ENCODE measurements at regions not wholly inside any gene's neighbourhood (a gene's known extent, or its start where the extent isn't known, plus 50 kb on each side); places are given as distances from the start of the nearest gene placed in this dataset.

DNA sequence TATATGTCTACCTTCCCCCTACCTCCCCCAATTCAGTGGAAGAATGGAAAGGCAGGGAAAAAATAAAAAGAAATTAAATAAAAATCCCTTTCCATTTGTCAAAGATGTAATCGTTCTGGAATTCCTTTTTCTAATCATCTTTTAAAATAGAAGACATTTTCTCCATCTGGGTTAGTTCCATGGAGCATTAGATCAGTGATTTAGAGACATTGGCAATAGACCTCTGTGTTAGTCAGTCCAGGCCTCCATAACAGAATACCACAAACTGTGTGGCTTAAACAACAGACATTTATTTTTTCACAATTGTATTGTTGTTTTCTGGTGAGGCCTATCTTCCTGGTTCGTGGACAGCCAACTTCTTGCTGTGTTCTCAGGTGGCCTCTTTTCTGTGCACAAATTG, 516.6 kb upstream of the DAB2 start:
- H3K27ac ChIP-seq (ENCODE audit: low read depth in 2 of 2, low read length in 2 of 2): no peak overlapping the region
- DNase-seq: no peak
- TF ChIP-seq, protein P1, sequence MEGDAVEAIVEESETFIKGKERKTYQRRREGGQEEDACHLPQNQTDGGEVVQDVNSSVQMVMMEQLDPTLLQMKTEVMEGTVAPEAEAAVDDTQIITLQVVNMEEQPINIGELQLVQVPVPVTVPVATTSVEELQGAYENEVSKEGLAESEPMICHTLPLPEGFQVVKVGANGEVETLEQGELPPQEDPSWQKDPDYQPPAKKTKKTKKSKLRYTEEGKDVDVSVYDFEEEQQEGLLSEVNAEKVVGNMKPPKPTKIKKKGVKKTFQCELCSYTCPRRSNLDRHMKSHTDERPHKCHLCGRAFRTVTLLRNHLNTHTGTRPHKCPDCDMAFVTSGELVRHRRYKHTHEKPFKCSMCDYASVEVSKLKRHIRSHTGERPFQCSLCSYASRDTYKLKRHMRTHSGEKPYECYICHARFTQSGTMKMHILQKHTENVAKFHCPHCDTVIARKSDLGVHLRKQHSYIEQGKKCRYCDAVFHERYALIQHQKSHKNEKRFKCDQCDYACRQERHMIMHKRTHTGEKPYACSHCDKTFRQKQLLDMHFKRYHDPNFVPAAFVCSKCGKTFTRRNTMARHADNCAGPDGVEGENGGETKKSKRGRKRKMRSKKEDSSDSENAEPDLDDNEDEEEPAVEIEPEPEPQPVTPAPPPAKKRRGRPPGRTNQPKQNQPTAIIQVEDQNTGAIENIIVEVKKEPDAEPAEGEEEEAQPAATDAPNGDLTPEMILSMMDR (IDR thresholded peaks at IDR 0.05; ENCODE audit: borderline replicate concordance, extremely low read depth, insufficient read depth): no peak
- H3K4me1 ChIP-seq (ENCODE audit: control insufficient read depth in 2 of 3, insufficient read depth in 2 of 3, low read depth in 1 of 3, low read length in 3 of 3): no peaks in the 10 kb centered on the region
- no peaks in the 10 kb centered on the region for H3K27me3 ChIP-seq (ENCODE audit: control insufficient read depth, insufficient read depth, low read length)
- FAIRE-seq: no peak
- no peak overlapping the region for H3K4me3 ChIP-seq (ENCODE audit: low read length in 3 of 3)
- intact Hi-C loops (cut with DNase I): no loop called here
- no peaks in the 10 kb centered on the region for H3K9me3 ChIP-seq (ENCODE audit: control insufficient read depth in 2 of 3, insufficient read depth in 1 of 3, low read length in 3 of 3)
- no peaks in the 10 kb centered on the region for H3K36me3 ChIP-seq (ENCODE audit: control insufficient read depth in 2 of 3, insufficient read depth in 3 of 3, low read length in 3 of 3)
- no peak overlapping the region for H3K9ac ChIP-seq (ENCODE audit: low read length in 3 of 3)

DNA sequence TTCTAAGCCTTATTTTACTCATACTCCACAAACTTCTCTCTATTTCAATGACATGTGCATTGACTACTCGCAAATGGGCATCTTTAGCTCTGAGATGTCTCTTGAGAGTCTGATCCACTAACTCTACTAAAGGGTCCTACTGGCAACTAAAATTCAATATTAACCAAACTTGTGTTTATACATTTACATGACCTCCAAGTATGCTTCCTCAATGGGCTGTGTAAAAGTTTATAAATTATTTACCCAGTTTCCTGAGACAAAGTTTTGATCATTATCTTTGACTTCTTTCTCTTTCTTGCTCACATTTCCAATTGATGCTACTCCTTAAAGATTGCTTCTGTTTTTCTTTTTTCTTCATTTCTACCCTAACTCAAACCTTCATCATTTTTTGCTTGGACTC, 510.1 kb upstream of the DAB2 start:
- Histone ChIP-seq H3K4me3 (ENCODE audit: low read length in 3 of 3) (no peak overlapping the region), H3K36me3 (ENCODE audit: control insufficient read depth in 2 of 3, insufficient read depth in 3 of 3, low read length in 3 of 3) (no peaks in the 10 kb centered on the region), H3K9ac (ENCODE audit: low read length in 3 of 3) (no peak overlapping the region), H3K27ac (ENCODE audit: low read depth in 2 of 2, low read length in 2 of 2) (no peak overlapping the region), H3K27me3 (ENCODE audit: control insufficient read depth, insufficient read depth, low read length) (no peaks in the 10 kb centered on the region), H3K4me1 (ENCODE audit: control insufficient read depth in 2 of 3, insufficient read depth in 2 of 3, low read depth in 1 of 3, low read length in 3 of 3) (no peaks in the 10 kb centered on the region), H3K9me3 (ENCODE audit: control insufficient read depth in 2 of 3, insufficient read depth in 1 of 3, low read length in 3 of 3) (no peaks in the 10 kb centered on the region)
- TF ChIP-seq, protein P1 (IDR thresholded peaks at IDR 0.05; ENCODE audit: borderline replicate concordance, extremely low read depth, insufficient read depth): no peak
- FAIRE-seq: no peak
- DNase-seq: no peak
- intact Hi-C loops (cut with DNase I): no loop called here

DNA sequence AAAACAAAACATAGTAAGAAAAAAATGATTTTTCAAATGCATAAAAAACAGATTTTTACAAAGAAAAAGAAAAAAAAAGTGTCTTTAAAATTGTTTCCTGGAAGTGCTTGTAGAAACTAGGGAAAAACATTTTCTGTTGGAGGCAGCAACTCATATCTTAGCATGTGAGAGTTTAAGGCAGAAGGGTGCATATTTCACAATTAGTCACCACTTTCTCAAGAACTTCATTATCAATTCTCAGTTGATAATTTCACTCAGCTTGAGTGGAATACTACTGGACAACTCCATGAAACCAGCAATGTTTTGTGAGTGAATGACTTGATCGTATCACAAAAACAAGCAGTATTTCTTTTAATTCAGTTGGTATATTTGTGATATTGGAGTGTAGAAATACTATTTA, 508.3 kb upstream of the DAB2 start:
- Histone ChIP-seq H3K27ac (ENCODE audit: low read depth in 2 of 2, low read length in 2 of 2) (no peak overlapping the region), H3K9me3 (ENCODE audit: control insufficient read depth in 2 of 3, insufficient read depth in 1 of 3, low read length in 3 of 3) (no peaks in the 10 kb centered on the region), H3K4me3 (ENCODE audit: low read length in 3 of 3) (no peak overlapping the region), H3K9ac (ENCODE audit: low read length in 3 of 3) (no peak overlapping the region), H3K36me3 (ENCODE audit: control insufficient read depth in 2 of 3, insufficient read depth in 3 of 3, low read length in 3 of 3) (no peaks in the 10 kb centered on the region), H3K27me3 (ENCODE audit: control insufficient read depth, insufficient read depth, low read length) (no peaks in the 10 kb centered on the region), H3K4me1 (ENCODE audit: control insufficient read depth in 2 of 3, insufficient read depth in 2 of 3, low read depth in 1 of 3, low read length in 3 of 3) (no peaks in the 10 kb centered on the region)
- intact Hi-C loops (cut with DNase I): no loop called here
- TF ChIP-seq, protein P1 (IDR thresholded peaks at IDR 0.05; ENCODE audit: borderline replicate concordance, extremely low read depth, insufficient read depth): no peak
- no peak for FAIRE-seq
- no peak for DNase-seq

DNA sequence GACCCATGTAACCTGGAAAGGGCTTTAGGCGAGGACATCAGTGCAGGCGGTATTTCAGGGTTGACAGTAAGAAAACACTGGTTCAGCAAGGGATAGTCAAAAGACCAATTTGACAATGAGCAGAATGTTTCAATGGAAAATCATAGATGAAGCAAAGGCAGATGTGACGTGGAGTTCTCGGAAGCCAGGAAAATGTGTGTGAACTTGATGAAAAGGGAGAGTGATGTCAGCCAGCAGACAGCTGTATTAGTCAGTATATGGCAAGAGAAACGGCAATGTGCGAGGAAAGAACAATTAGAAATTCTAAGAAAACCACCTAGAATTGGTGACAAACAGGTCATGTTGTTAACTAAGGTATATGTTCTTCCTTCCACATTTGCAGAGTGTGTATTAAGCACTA, 503.9 kb upstream of the DAB2 start:
- Histone ChIP-seq H3K36me3 (ENCODE audit: control insufficient read depth in 2 of 3, insufficient read depth in 3 of 3, low read length in 3 of 3) (no peaks in the 10 kb centered on the region), H3K4me3 (ENCODE audit: low read length in 3 of 3) (no peak overlapping the region), H3K27me3 (ENCODE audit: control insufficient read depth, insufficient read depth, low read length) (no peaks in the 10 kb centered on the region), H3K4me1 (ENCODE audit: control insufficient read depth in 2 of 3, insufficient read depth in 2 of 3, low read depth in 1 of 3, low read length in 3 of 3) (no peaks in the 10 kb centered on the region), H3K27ac (ENCODE audit: low read depth in 2 of 2, low read length in 2 of 2) (no peak overlapping the region), H3K9ac (ENCODE audit: low read length in 3 of 3) (no peak overlapping the region), H3K9me3 (ENCODE audit: control insufficient read depth in 2 of 3, insufficient read depth in 1 of 3, low read length in 3 of 3) (no peaks in the 10 kb centered on the region)
- TF ChIP-seq, protein P1 (IDR thresholded peaks at IDR 0.05; ENCODE audit: borderline replicate concordance, extremely low read depth, insufficient read depth): no peak
- no peak for DNase-seq
- no peak for FAIRE-seq
- intact Hi-C loops (cut with DNase I): no loop called here
